OCI-LY3 (cell line): ENCODE measurements at regions not wholly inside any gene's neighbourhood (a gene's known extent, or its start where the extent isn't known, plus 50 kb on each side); places are given as distances from the start of the nearest gene placed in this dataset.

Source experiments
- CTCF ChIP-seq: fragments of 200-600, 300-600 bp; sonication (generic); IDR thresholded peaks from 2 replicates; pipeline ENCODE4 v1.5.1; 2014; ENCODE audit warnings: antibody characterized with exemption, low read length, low read depth
- EZH2phosphoT487 ChIP-seq: fragments of 200-600 bp; shearing (Covaris generic); IDR thresholded peaks from 2 replicates; pipeline ENCODE4 v1.6.1; 2018; ENCODE audit warnings: antibody characterized with exemption, mixed run types, low read depth

- TF ChIP-seq CTCF (no peak), EZH2phosphoT487 (no peak)
Measured at GRCh38 chr4:111282035-111282434, 659.2 kb upstream of the PITX2 start.
